K562 (cell line): ENCODE measurements at regions not wholly inside any gene's neighbourhood (a gene's known extent, or its start where the extent isn't known, plus 50 kb on each side); places are given as distances from the start of the nearest gene placed in this dataset. TPM values are rescaled to one million over a fixed set of nuclear protein-coding genes. Genes with fewer than 3 reads are reported as not detected.

ENCODE experiments used
- ATAC-seq: fragments of 200-7000 bp; cut with Tn5 transposase; 3 replicates; pipeline ENCODE4 v1.9.1; 2020; ENCODE audit warnings: moderate library complexity
- BruUV-seq: library from RNA; stranded (reverse); fragments of 400-500 nt; replicated peaks from 2 replicates; lab custom pipeline; 2021; lab: Mats Ljungman, UMichigan
- CTCF ChIA-PET: fragments of 300-600 bp; formaldehyde crosslinking; extraction: SDS; loops from one replicate; lab custom pipeline; 2021; ENCODE audit warnings: low intra/inter-chr PET ratio; lab: Yijun Ruan, JAX
- POLR2A ChIA-PET: fragments of 300-600, 350-650 bp; sonication (Branson Sonifier 250); formaldehyde crosslinking; extraction: SDS; loops from one replicate; lab custom pipeline; 2021; ENCODE audit warnings: antibody characterized with exemption, inconsistent platforms; lab: Yijun Ruan, JAX
- DNase-seq, 4 experiments: peaks; one replicate each; pipeline versions ENCODE4 v3.0.0 to v3.0.0-alpha.2; 2011 to 2018; ENCODE audit warnings: low spot score in 3 of 4, mixed read lengths in 3 of 4; ENCODE audit errors: extremely low read depth in 1 of 4
- FAIRE-seq: peaks from 2 replicates; lab custom pipeline; 2011; peaks lifted over from hg19 to GRCh38; lab: Jason Lieb, UNC
- H2AFZ ChIP-seq: 2 replicates; pipeline ENCODE4 v1.6.0; 2011; ENCODE audit warnings: low read depth, low read length, control low read depth, inconsistent platforms
- H3K27ac ChIP-seq: fragments of 200-600 bp; 3 replicates; pipeline ENCODE4 v1.8.0; 2011; ENCODE audit warnings: low read depth, mild to moderate bottlenecking, control low read depth, inconsistent platforms, low read length, moderate library complexity, mixed read lengths; ENCODE audit errors: extremely low read depth
- H3K27me3 ChIP-seq, 2 experiments: fragments of 300-600 bp in 1 of 2; 2 replicates in 1 of 2; 3 replicates in 1 of 2; pipeline versions ENCODE4 v1.6.0 to v1.8.0; 2011; ENCODE audit warnings: inconsistent platforms in 2 of 2, low read length in 2 of 2, mild to moderate bottlenecking in 1 of 2, mixed read lengths in 1 of 2, moderate library complexity in 1 of 2; ENCODE audit not compliant: control insufficient read depth in 2 of 2, insufficient read depth in 2 of 2
- H3K36me3 ChIP-seq: fragments of 300-600 bp; 3 replicates; pipeline ENCODE4 v1.8.0; 2011; ENCODE audit warnings: mild to moderate bottlenecking, low read length, inconsistent platforms; ENCODE audit not compliant: control insufficient read depth, insufficient read depth
- H3K4me1 ChIP-seq, 2 experiments: fragments of 200-600 bp in 1 of 2; replicated peaks in 1 of 2; 2 replicates in 1 of 2; 3 replicates in 1 of 2; pipeline versions ENCODE4 v1.5.1 to v1.8.0; 2011; ENCODE audit warnings: inconsistent platforms in 2 of 2, low read length in 2 of 2, mild to moderate bottlenecking in 1 of 2, mixed read lengths in 1 of 2, moderate library complexity in 1 of 2; ENCODE audit not compliant: control insufficient read depth in 2 of 2, insufficient read depth in 2 of 2
- H3K4me2 ChIP-seq: 2 replicates; pipeline ENCODE4 v1.6.1; 2011; ENCODE audit warnings: low read length, control low read depth, inconsistent platforms, mixed read lengths; ENCODE audit not compliant: insufficient read depth
- H3K4me3 ChIP-seq: fragments of 200-600 bp; sonication (generic), shearing (Covaris generic); 2 replicates; pipeline ENCODE4 v1.5.1; 2016; ENCODE audit warnings: control low read depth, inconsistent platforms
- H3K79me2 ChIP-seq: fragments of 200-600 bp; 3 replicates; pipeline ENCODE4 v1.8.0; 2011; ENCODE audit warnings: low read length, inconsistent platforms; ENCODE audit not compliant: control insufficient read depth, insufficient read depth
- H3K9ac ChIP-seq, 2 experiments: 2 replicates each; pipeline versions ENCODE4 v1.6.0 to v1.6.1; 2011; ENCODE audit warnings: low read depth in 2 of 2, low read length in 2 of 2, control low read depth in 1 of 2, inconsistent platforms in 1 of 2, mild to moderate bottlenecking in 1 of 2, mixed read lengths in 1 of 2; ENCODE audit not compliant: insufficient read depth in 1 of 2
- H3K9me1 ChIP-seq: one replicate; pipeline ENCODE4 v1.6.0; 2011; ENCODE audit warnings: inconsistent platforms, mild to moderate bottlenecking, low read length, moderate library complexity; ENCODE audit not compliant: control insufficient read depth, insufficient read depth
- H3K9me3 ChIP-seq: replicated peaks from 2 replicates; pipeline ENCODE4 v1.5.1; 2011; ENCODE audit warnings: low read depth, low read length, inconsistent platforms; ENCODE audit not compliant: control insufficient read depth, insufficient read depth
- H4K20me1 ChIP-seq: replicated peaks from 2 replicates; pipeline ENCODE4 v1.6.1; 2011; ENCODE audit warnings: low read length, inconsistent platforms, mixed read lengths; ENCODE audit not compliant: control insufficient read depth, insufficient read depth
- C11orf30 ChIP-seq: fragments of 450-650 bp; IDR thresholded peaks from 2 replicates; pipeline ENCODE4 v1.6.1; 2016; ENCODE audit warnings: low read depth, mild to moderate bottlenecking
- CBX5 ChIP-seq: IDR thresholded peaks from 2 replicates; pipeline ENCODE4 v1.6.1; 2014; ENCODE audit warnings: low read depth, borderline replicate concordance
- CEBPB ChIP-seq: fragments of 450-650 bp; IDR thresholded peaks from 2 replicates; pipeline ENCODE4 v1.6.1; 2016; ENCODE audit warnings: missing genetic modification characterization, missing compliant biosample characterization
- FUS ChIP-seq: fragments of 200-400 bp; formaldehyde crosslinking; optimal IDR thresholded peaks from 2 replicates; pipeline ENCODE3; 2017; ENCODE audit warnings: low read depth, low read length
- POLR2B ChIP-seq: fragments of 450-650 bp; IDR thresholded peaks from 2 replicates; pipeline ENCODE4 v1.6.1; 2018; ENCODE audit warnings: low read depth; ENCODE audit not compliant: partially characterized antibody
- SAFB ChIP-seq: fragments of 200-400 bp; formaldehyde crosslinking; IDR thresholded peaks from 2 replicates; pipeline ENCODE4 v1.6.1; 2017; ENCODE audit warnings: low read depth, low read length, borderline replicate concordance
- ZNF408 ChIP-seq: fragments of 250-450 bp; sonication (Bioruptor Pico); IDR thresholded peaks from 2 replicates; pipeline ENCODE4 v1.4.0; 2020; ENCODE audit warnings: low read depth, mild to moderate bottlenecking, moderate library complexity
- WGBS: fragments of 100-300 bp; shearing (Covaris generic); methylation state at CpG from one replicate; pipeline ENCODE4 v1.1.6; 2016; ENCODE audit warnings: low coverage, mixed read lengths; ENCODE audit not compliant: insufficient coverage; ENCODE audit errors: missing lambda C conversion rate; 5-methylcytosine and 5-hydroxymethylcytosine counted together
- in situ Hi-C: fragments of 300-500 bp; cut with MboI; formaldehyde crosslinking; loops from 4 replicates; pipeline ENCODE4 v1.15.0; 2018; ENCODE audit warnings: inconsistent platforms, mixed read lengths
- intact Hi-C: fragments of 100-400 bp; cut with micrococcal nuclease; formaldehyde crosslinking; loops from 2 replicates; pipeline ENCODE4 v1.14.2; 2022
- small RNA-seq: library from RNA; depleted of rRNA; stranded (forward); fragments of <200 nt; gene quantifications from one replicate; pipeline ENCODE3, GENCODE V24; 2014
- TF ChIP-seq, protein P1 (sequence below): sonication (generic); formaldehyde crosslinking; IDR thresholded peaks from 2 replicates; pipeline ENCODE4 v1.8.1; 2023; ENCODE audit warnings: mild to moderate bottlenecking, missing genetic modification reagents
- TF ChIP-seq, protein P2 (sequence below): fragments of 250-450 bp; sonication (Bioruptor Pico); IDR thresholded peaks from 2 replicates; pipeline ENCODE4 v1.5.1; 2021; ENCODE audit warnings: mild to moderate bottlenecking
- TF ChIP-seq, protein P3 (sequence below): sonication (generic); formaldehyde crosslinking; IDR thresholded peaks from 2 replicates; pipeline ENCODE4 v1.5.0; 2020; ENCODE audit warnings: missing genetic modification reagents

DNA sequence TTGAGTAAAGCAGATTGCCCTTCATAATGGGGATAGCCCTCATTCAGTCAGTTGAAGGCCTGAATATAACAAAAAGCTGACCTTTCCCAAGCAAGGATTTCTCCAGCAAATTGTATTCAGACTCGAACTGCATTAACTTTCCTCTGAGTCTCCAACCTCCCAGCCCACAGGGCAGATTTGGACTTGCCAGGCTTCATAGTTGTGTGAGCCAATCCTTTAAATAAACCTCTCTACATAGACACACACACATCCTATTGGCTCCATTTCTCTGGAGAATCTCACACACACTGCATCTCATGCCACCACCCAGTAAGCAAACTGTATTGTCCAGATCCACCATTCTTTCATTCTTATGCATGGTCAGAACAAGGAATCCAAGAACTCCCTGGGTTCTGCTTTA lies 225.1 kb downstream of the MPDZ start:
- ChIA-PET CTCF (no interaction called here), POLR2A (no interaction called here)
- H3K27ac ChIP-seq: no peak overlapping the region
- H3K4me2 ChIP-seq: no peak overlapping the region
- no peaks in the 10 kb centered on the region for H3K79me2 ChIP-seq
- in situ Hi-C loops (no loop called here), intact Hi-C loops (no loop called here)
- H3K27me3 ChIP-seq: no peaks in the 10 kb centered on the region
- no peaks in the 10 kb centered on the region for H3K9me3 ChIP-seq
- no peaks in the 10 kb centered on the region for H3K36me3 ChIP-seq
- TF ChIP-seq SAFB (no peak), POLR2B (no peak), ZNF408 (CRISPR knock-in tag) (no peak), CEBPB (tag) (no peak), FUS (no peak), CBX5 (no peak), C11orf30 (no peak)
- TF ChIP-seq, protein P1, sequence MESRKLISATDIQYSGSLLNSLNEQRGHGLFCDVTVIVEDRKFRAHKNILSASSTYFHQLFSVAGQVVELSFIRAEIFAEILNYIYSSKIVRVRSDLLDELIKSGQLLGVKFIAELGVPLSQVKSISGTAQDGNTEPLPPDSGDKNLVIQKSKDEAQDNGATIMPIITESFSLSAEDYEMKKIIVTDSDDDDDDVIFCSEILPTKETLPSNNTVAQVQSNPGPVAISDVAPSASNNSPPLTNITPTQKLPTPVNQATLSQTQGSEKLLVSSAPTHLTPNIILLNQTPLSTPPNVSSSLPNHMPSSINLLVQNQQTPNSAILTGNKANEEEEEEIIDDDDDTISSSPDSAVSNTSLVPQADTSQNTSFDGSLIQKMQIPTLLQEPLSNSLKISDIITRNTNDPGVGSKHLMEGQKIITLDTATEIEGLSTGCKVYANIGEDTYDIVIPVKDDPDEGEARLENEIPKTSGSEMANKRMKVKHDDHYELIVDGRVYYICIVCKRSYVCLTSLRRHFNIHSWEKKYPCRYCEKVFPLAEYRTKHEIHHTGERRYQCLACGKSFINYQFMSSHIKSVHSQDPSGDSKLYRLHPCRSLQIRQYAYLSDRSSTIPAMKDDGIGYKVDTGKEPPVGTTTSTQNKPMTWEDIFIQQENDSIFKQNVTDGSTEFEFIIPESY (CRISPR knock-in tag): no peak
- TF ChIP-seq, protein P2, sequence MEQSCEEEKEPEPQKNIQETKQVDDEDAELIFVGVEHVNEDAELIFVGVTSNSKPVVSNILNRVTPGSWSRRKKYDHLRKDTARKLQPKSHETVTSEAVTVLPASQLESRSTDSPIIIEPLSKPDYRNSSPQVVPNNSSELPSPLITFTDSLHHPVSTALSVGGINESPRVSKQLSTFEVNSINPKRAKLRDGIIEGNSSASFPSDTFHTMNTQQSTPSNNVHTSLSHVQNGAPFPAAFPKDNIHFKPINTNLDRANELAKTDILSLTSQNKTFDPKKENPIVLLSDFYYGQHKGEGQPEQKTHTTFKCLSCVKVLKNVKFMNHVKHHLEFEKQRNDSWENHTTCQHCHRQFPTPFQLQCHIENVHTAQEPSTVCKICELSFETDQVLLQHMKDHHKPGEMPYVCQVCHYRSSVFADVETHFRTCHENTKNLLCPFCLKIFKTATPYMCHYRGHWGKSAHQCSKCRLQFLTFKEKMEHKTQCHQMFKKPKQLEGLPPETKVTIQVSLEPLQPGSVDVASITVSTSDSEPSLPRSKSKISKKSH (CRISPR knock-in tag): no peak
- TF ChIP-seq, protein P3, sequence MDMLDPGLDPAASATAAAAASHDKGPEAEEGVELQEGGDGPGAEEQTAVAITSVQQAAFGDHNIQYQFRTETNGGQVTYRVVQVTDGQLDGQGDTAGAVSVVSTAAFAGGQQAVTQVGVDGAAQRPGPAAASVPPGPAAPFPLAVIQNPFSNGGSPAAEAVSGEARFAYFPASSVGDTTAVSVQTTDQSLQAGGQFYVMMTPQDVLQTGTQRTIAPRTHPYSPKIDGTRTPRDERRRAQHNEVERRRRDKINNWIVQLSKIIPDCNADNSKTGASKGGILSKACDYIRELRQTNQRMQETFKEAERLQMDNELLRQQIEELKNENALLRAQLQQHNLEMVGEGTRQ (CRISPR knock-in tag): no peak
- no peak overlapping the region for H3K9ac ChIP-seq
- DNase-seq (no peak), FAIRE-seq (no peak), ATAC-seq (no peak)
- WGBS: 0% methylated on average over 1 of the region's 1 CpG
- H3K9me1 ChIP-seq: no peaks in the 10 kb centered on the region
- no peak overlapping the region for H2AFZ ChIP-seq
- H3K4me3 ChIP-seq: no peak overlapping the region
- BruUV-seq: no TSS peak
- H3K4me1 ChIP-seq: no peaks in the 10 kb centered on the region; a peak in 1 of 5 replicates
- no peaks in the 10 kb centered on the region for H4K20me1 ChIP-seq

Small RNAs in the stretch of these regions (small RNA-seq; reads per million reads assigned to genes)
- gene RF00019: not detected
